Choroid plexus epithelial cell (primary cell): ENCODE measurements at regions not wholly inside any gene's neighbourhood (a gene's known extent, or its start where the extent isn't known, plus 50 kb on each side); places are given as distances from the start of the nearest gene placed in this dataset.

Experiments used
- DNase-seq: peaks from one replicate; pipeline ENCODE4 v3.0.0-alpha.2; 2010; ENCODE audit warnings: low read depth
- H3K4me3 ChIP-seq: 2 replicates; pipeline ENCODE4 v1.5.1; 2011; ENCODE audit warnings: low read depth, mild to moderate bottlenecking, control low read depth, low read length, moderate library complexity
- TF ChIP-seq, protein P1 (sequence below): conservative IDR thresholded peaks from 2 replicates; pipeline ENCODE4 v1.5.1; 2011; ENCODE audit warnings: low read depth, mild to moderate bottlenecking, control low read depth, inconsistent platforms, low read length, moderate library complexity

DNA sequence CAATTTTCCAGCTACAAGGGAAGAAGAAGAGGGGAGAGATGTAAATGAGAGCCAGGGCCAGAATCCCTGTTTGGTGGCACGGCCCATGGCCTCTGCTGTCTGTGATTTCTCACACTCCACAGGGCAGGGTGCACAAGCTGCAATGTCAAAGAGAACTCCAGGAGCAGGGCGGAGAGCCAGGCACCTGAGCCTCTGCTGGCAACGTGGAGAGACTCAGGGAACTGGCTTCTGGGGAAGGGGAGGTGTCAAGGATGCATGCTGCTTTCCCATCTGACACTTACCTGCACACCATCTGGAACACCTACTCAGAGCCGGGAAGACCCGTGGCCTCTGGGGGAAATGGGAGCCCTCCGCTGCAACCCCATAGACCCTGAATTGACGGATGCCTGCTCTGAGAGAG, 507.5 kb upstream of the NR2F2 start:
- DNase-seq, result no peak
- TF ChIP-seq, protein P1, sequence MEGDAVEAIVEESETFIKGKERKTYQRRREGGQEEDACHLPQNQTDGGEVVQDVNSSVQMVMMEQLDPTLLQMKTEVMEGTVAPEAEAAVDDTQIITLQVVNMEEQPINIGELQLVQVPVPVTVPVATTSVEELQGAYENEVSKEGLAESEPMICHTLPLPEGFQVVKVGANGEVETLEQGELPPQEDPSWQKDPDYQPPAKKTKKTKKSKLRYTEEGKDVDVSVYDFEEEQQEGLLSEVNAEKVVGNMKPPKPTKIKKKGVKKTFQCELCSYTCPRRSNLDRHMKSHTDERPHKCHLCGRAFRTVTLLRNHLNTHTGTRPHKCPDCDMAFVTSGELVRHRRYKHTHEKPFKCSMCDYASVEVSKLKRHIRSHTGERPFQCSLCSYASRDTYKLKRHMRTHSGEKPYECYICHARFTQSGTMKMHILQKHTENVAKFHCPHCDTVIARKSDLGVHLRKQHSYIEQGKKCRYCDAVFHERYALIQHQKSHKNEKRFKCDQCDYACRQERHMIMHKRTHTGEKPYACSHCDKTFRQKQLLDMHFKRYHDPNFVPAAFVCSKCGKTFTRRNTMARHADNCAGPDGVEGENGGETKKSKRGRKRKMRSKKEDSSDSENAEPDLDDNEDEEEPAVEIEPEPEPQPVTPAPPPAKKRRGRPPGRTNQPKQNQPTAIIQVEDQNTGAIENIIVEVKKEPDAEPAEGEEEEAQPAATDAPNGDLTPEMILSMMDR, result no peak
- H3K4me3 ChIP-seq, result no peak overlapping the region

GRCh38 chr15:95825208-95825607, 505.3 kb upstream of the NR2F2 start:
- TF ChIP-seq, protein P1, result no peak

DNA sequence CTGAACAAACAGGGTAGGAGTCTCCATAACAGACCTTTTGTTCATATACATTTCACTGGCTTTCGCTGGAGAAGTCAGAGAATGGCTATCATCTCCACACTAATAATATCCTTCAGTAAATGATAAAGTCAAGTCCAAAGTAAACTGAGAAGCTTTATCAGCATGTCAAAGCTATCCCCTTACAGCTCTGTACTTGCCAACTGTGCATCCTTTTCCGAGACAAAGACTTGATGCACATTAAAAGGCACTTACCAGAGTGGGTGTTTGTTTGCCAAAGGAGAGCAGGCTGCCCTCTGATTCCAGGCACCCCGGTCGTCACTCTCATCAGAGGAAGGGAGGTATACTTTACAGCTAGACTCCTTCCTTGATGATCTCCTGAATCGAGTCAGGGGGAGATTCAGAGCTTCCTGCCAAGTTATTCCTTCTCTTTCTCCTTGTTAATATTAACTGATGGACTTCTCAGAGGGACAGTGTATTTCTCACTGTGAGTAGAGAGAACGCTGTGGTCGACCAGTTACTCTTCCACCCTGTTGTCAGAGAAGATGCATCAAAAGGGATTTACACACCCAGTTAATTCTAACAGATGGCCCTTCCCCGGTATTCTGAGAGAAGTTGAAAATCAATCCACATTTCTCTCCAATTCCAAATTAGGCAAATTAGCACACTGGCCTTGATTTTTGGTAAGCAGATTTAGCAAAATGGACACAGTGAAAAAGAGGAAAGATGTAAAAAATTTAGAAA, 504.7 kb upstream of the NR2F2 start:
- TF ChIP-seq, protein P1, result no peak
- H3K4me3 ChIP-seq, result no peak overlapping the region
- peak; percentile 44 for DNase-seq

More at GRCh38 chr15:95825208-95825607, 505.3 kb upstream of the NR2F2 start:
- no peak for DNase-seq
- no peak overlapping the region for H3K4me3 ChIP-seq

GRCh38 chr15:95826412-95827195, 503.9 kb upstream of the NR2F2 start:
- H3K4me3 ChIP-seq, result no peak overlapping the region
- TF ChIP-seq, protein P1, result peak; percentile 57
- peak; percentile 57 for DNase-seq

DNA sequence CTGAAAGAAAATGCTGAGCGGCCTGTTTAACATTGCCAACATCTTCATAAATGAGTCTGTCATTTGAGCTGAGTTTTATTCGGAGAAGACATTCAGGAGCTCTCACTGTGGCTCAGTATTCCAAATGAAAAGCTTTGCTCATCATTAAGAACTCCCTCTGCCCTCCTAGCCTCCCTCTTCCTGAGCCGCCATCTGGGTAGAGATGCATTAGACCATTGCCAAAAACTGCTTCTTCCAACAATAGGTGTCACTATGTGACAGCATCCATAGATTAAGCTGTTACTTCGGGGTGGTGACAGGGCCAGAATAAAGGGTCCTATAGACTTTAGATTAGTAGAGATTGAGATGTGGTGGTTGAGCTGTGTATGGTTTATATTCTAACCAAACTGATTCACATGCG, 501.4 kb upstream of the NR2F2 start:
- H3K4me3 ChIP-seq, result no peak overlapping the region
- TF ChIP-seq, protein P1, result no peak
- no peak for DNase-seq

DNA sequence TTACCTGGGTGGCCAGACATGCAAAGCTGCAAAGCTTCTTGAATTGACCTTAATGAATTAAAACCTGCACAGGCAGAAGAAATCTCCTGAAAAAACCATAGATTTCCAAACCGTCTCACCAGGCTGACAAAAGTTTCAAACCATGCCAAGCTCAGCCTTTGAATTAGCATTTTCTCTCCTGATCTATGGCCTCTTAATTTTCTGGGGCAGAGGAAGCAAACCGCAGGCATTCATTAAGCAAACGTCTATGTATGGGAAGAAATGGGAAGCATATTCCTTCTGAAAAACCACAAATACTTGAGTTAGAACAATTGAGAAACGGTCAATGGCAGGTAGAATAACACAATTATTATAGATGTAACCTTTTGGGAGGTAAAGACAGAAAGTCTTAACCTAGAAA, 500.2 kb upstream of the NR2F2 start:
- no peak overlapping the region for H3K4me3 ChIP-seq
- no peak for DNase-seq
- TF ChIP-seq, protein P1, result no peak
